GM23338 (cell line): ENCODE measurements at regions not wholly inside any gene's neighbourhood (a gene's known extent, or its start where the extent isn't known, plus 50 kb on each side); places are given as distances from the start of the nearest gene placed in this dataset.

Experiments
- CTCF ChIP-seq, 2 experiments: fragments of 200-600 bp in 1 of 2; sonication (generic) in 1 of 2; conservative IDR thresholded peaks; 2 replicates each; pipeline versions ENCODE4 v1.5.1 to v1.6.1; 2016 to 2017; ENCODE audit warnings: antibody characterized with exemption in 2 of 2, low read depth in 2 of 2, mild to moderate bottlenecking in 2 of 2, moderate library complexity in 1 of 2
- EZH2 ChIP-seq: fragments of 200-600 bp; sonication (generic); IDR thresholded peaks from one replicate; pipeline ENCODE4 v1.8.0; 2017; ENCODE audit warnings: antibody characterized with exemption, mild to moderate bottlenecking, low read depth; ENCODE audit not compliant: unreplicated experiment

- TF ChIP-seq CTCF (conservative IDR thresholded peaks at IDR 0.05; ENCODE audit: low read depth in 2 of 2) (no peak), EZH2 (no peak)
Measured at GRCh38 chr12:89165703-89166102, 186.6 kb downstream of the DUSP6 start.
